ENCODE measurements at regions not wholly inside any gene's neighbourhood (a gene's known extent, or its start where the extent isn't known, plus 50 kb on each side); places are given as distances from the start of the nearest gene placed in this dataset.

DNA sequence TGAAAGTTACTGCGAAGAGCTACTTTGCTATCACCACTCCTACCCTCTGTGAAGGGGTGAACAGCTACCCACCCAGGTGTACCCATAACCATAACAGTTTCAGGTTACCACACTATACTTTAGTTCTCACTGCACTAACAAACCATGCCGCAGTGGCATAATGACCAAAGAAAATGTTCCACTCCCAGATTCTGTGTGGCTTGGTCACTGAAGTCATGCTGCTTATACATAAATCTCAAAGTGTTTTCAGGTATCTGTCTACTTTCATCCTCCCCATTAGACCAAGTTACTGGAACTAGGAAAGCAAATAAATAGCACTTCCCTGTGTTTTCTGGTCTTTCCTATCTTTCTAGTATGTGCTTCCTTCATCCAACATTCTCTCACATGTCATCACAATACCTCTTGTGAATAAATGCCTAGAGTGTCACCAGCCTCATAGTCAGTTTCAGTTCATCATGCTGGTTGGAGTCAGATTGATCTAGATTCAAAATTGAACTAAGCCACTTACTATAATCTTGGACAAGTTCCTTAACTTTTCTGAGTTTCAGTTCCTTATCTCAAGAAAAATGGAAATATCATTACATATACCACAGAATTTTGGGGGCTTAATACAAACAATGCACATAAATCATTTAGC is 293.6 kb downstream of the FSIP2 start:
- Histone ChIP-seq H3K27me3 (no peaks in the 10 kb centered on the region), H3K4me1 (no peaks in the 10 kb centered on the region), H3K4me3 (no peak overlapping the region), H3K27ac (no peak overlapping the region), H3K9me3 (no peaks in the 10 kb centered on the region), H3K36me3 (no peaks in the 10 kb centered on the region)
- TF ChIP-seq, protein P1, sequence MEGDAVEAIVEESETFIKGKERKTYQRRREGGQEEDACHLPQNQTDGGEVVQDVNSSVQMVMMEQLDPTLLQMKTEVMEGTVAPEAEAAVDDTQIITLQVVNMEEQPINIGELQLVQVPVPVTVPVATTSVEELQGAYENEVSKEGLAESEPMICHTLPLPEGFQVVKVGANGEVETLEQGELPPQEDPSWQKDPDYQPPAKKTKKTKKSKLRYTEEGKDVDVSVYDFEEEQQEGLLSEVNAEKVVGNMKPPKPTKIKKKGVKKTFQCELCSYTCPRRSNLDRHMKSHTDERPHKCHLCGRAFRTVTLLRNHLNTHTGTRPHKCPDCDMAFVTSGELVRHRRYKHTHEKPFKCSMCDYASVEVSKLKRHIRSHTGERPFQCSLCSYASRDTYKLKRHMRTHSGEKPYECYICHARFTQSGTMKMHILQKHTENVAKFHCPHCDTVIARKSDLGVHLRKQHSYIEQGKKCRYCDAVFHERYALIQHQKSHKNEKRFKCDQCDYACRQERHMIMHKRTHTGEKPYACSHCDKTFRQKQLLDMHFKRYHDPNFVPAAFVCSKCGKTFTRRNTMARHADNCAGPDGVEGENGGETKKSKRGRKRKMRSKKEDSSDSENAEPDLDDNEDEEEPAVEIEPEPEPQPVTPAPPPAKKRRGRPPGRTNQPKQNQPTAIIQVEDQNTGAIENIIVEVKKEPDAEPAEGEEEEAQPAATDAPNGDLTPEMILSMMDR (IDR thresholded peaks at IDR 0.05) = no peak
- peak in 1 of 4 donors; percentile 60 for ATAC-seq
- intact Hi-C loops (cut with DNase I) = no loop called here
- DNase-seq = no peak
- no peak for FAIRE-seq
- 93 to 96% methylated on average over 2 of the region's 2 CpGs for WGBS, 2 donors

DNA sequence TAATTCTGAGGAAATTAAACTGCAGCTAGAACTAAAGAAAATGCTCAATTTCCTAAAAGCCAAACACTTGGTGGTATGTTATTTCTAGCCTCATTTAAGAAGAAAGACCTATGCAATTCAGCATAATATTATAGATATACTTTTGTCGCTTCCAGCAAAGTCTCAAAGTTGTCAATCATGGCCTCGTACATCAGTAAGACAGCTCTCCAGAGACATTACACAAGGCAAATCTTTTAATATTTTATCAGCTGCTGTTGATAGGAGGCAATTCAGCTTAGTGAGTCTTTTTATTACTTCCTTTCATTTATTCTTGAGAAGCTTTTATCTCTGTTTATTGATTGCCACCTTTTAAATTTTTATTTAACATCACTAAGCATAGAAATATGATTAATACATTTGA is 294.3 kb downstream of the FSIP2 start:
- 75 to 87% methylated on average over 2 of the region's 2 CpGs for WGBS, 2 donors
- H3K27ac ChIP-seq = no peak overlapping the region
- H3K4me1 ChIP-seq = no peaks in the 10 kb centered on the region
- intact Hi-C loops (cut with DNase I) = no loop called here
- no peak overlapping the region for H3K4me3 ChIP-seq
- ATAC-seq (no peak), FAIRE-seq (no peak), DNase-seq (no peak)
- no peaks in the 10 kb centered on the region for H3K36me3 ChIP-seq
- H3K9me3 ChIP-seq = no peaks in the 10 kb centered on the region
- TF ChIP-seq, protein P1 (IDR thresholded peaks at IDR 0.05) = no peak
- H3K27me3 ChIP-seq = no peaks in the 10 kb centered on the region

DNA sequence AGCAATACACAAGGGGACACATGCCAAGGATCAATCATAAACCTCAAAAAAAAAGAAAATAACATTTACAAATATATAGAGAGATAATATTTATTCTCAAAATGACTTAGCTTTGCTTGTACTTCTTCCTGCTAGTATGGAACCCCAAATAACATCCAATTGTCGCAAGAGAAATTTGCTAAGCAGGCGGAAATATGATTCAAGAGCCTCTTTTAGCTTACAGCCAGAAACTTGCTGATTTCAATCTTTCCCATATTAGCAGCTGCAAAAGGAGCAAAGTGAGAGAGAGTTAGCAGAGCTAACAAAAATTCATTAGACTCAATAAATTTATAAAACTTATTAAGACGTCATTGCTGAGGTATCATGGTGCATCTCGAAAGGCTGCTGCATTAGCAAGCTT is 294.9 kb downstream of the FSIP2 start:
- no peak for DNase-seq
- WGBS, 2 donors = 92 to 94% methylated on average over 4 of the region's 4 CpGs
- ATAC-seq = no peak
- Histone ChIP-seq H3K36me3 (no peaks in the 10 kb centered on the region), H3K4me1 (no peaks in the 10 kb centered on the region), H3K27me3 (no peaks in the 10 kb centered on the region), H3K4me3 (no peak overlapping the region), H3K9me3 (no peaks in the 10 kb centered on the region), H3K27ac (no peak overlapping the region)
- FAIRE-seq = no peak
- TF ChIP-seq, protein P1 (IDR thresholded peaks at IDR 0.05) = no peak
- intact Hi-C loops (cut with DNase I) = no loop called here

DNA sequence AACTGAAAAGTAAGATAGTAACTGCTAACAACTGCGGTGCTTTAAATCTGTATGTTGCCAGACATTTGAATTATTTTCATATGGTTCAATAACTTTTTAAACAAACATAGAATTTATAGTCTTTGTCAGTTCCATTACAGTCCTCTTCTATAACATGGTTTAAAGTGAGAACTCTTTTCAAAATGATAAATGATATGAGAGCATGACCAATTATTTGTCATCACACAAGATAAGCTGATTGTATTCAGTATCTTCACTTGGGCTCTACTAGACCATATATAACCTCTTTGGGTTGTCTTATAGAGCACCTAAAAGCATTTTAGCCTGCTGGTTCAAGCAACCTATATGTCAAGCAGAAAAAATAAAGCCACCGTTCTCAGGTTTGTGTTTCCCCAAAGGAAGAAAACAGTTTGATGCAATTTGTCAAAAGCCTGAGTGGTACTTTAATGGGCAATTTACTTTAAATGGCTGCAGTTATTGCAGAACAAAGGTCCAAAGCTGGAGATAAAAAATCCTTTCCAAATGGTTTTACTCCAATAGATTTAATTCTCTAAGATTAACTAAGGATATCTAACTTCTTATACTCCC is 298.4 kb downstream of the FSIP2 start:
- intact Hi-C loops (cut with DNase I) = no loop called here
- no peaks in the 10 kb centered on the region for H3K36me3 ChIP-seq
- FAIRE-seq = no peak
- no peak overlapping the region for H3K4me3 ChIP-seq
- TF ChIP-seq, protein P1 (IDR thresholded peaks at IDR 0.05) = no peak
- no peak overlapping the region for H3K27ac ChIP-seq
- no peaks in the 10 kb centered on the region for H3K4me1 ChIP-seq
- no peak for ATAC-seq
- no peaks in the 10 kb centered on the region for H3K27me3 ChIP-seq
- no peaks in the 10 kb centered on the region for H3K9me3 ChIP-seq
- DNase-seq = no peak
- WGBS, 2 donors = 87 to 90% methylated on average over 2 of the region's 2 CpGs

All from pancreas (tissue), 10 donors.